HFFc6 (cell line): ENCODE measurements at regions not wholly inside any gene's neighbourhood (a gene's known extent, or its start where the extent isn't known, plus 50 kb on each side); places are given as distances from the start of the nearest gene placed in this dataset.

ENCODE experiments used
- DNase-seq: peaks from one replicate; pipeline ENCODE4 v3.0.0-alpha.2; 2018
- H3K27ac Mint-ChIP-seq: 2 replicates; pipeline ENCODE4 v1.8.0; 2020; ENCODE audit warnings: mild to moderate bottlenecking, mixed read lengths
- H3K27me3 Mint-ChIP-seq: 2 replicates; pipeline ENCODE4 v1.8.0; 2021; ENCODE audit warnings: mild to moderate bottlenecking, moderate library complexity, mixed read lengths; ENCODE audit not compliant: insufficient read depth
- H3K36me3 Mint-ChIP-seq: 2 replicates; pipeline ENCODE4 v1.8.0; 2021; ENCODE audit warnings: low read depth, mixed read lengths
- H3K4me1 Mint-ChIP-seq: 2 replicates; pipeline ENCODE4 v1.8.0; 2020; ENCODE audit warnings: low read depth, mixed read lengths
- H3K4me3 Mint-ChIP-seq: 2 replicates; pipeline ENCODE4 v1.8.0; 2020; ENCODE audit warnings: mild to moderate bottlenecking, moderate library complexity, mixed read lengths
- H3K9me3 Mint-ChIP-seq: 2 replicates; pipeline ENCODE4 v1.8.0; 2020; ENCODE audit warnings: mild to moderate bottlenecking, mixed read lengths
- TF ChIP-seq, protein P1 (sequence below): fragments of 200-600 bp; sonication (generic); IDR thresholded peaks from 2 replicates; pipeline ENCODE4 v1.5.0; 2021; ENCODE audit warnings: antibody characterized with exemption, mild to moderate bottlenecking

DNA sequence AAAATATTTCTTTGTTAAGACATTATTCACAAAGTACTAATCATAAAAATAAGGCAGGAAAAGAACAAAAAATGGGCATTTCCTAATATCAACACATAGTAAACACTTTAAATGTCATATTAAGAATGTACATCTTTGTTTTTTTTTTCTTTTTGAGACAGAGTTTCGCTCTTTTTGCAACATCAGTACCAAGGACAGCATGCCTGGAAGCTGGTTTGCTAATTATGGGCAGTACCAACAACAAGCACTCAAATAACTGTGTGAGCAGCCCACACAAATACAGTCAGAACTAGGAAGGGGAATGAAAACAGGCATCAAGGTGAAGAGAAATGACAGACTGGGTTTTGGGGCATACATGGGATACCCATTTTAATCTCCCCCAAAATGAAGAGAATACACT, 788.0 kb upstream of the SLITRK1 start:
- Mint-ChIP-seq H3K27ac (no peak overlapping the region), H3K4me3 (no peak overlapping the region), H3K36me3 (no peaks in the 10 kb centered on the region), H3K9me3 (no peaks in the 10 kb centered on the region), H3K4me1 (peaks cover 7% of the 10 kb centered on the region; the same call in 1 of the 2 replicates), H3K27me3 (no peaks in the 10 kb centered on the region; the same call in 1 of the 2 replicates)
- TF ChIP-seq, protein P1, sequence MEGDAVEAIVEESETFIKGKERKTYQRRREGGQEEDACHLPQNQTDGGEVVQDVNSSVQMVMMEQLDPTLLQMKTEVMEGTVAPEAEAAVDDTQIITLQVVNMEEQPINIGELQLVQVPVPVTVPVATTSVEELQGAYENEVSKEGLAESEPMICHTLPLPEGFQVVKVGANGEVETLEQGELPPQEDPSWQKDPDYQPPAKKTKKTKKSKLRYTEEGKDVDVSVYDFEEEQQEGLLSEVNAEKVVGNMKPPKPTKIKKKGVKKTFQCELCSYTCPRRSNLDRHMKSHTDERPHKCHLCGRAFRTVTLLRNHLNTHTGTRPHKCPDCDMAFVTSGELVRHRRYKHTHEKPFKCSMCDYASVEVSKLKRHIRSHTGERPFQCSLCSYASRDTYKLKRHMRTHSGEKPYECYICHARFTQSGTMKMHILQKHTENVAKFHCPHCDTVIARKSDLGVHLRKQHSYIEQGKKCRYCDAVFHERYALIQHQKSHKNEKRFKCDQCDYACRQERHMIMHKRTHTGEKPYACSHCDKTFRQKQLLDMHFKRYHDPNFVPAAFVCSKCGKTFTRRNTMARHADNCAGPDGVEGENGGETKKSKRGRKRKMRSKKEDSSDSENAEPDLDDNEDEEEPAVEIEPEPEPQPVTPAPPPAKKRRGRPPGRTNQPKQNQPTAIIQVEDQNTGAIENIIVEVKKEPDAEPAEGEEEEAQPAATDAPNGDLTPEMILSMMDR, result no peak
- DNase-seq, result no peak

GRCh38 chr13:84668637-84669036, 786.4 kb upstream of the SLITRK1 start:
- H3K27ac Mint-ChIP-seq, result no peak overlapping the region

GRCh38 chr13:84662491-84662890, 780.2 kb upstream of the SLITRK1 start:
- Mint-ChIP-seq H3K36me3 (no peaks in the 10 kb centered on the region; the same call in 1 of the 2 replicates), H3K4me3 (peak overlapping the region; percentile 79), H3K4me1 (peaks cover 62% of the 10 kb centered on the region), H3K27me3 (no peaks in the 10 kb centered on the region), H3K27ac (peak overlapping the region; percentile 58), H3K9me3 (no peaks in the 10 kb centered on the region)
- DNase-seq, result no peak
- TF ChIP-seq, protein P1, result no peak

More at GRCh38 chr13:84668637-84669036, 786.4 kb upstream of the SLITRK1 start:
- H3K36me3 Mint-ChIP-seq, result no peaks in the 10 kb centered on the region; the same call in 1 of the 2 replicates
- H3K4me1 Mint-ChIP-seq, result peaks cover 3% of the 10 kb centered on the region; the same call in 1 of the 2 replicates
- H3K27me3 Mint-ChIP-seq, result no peaks in the 10 kb centered on the region
- H3K4me3 Mint-ChIP-seq, result no peak overlapping the region
- DNase-seq, result no peak
- TF ChIP-seq, protein P1, result no peak
- no peaks in the 10 kb centered on the region for H3K9me3 Mint-ChIP-seq

DNA sequence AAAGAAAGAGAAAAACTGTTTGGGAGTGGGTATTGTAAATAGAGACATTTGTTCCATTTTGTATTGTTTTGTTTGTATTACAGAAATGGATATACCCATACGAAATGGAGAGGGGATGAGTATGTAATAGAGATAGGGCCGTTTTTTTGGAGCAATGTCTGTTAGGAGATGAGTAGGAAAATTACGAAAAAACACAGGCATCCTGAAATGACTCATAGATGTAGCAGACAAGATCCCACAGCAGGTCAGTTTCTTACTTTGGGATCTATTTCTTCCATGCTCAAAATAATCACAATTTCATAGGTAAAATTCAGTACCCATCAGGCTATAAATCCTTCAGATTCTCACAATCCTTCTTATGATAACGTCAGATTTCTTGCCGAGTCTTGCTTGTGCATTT, 779.4 kb upstream of the SLITRK1 start:
- H3K4me3 Mint-ChIP-seq, result peak overlapping the region; percentile 79
- no peaks in the 10 kb centered on the region for H3K27me3 Mint-ChIP-seq
- H3K4me1 Mint-ChIP-seq, result peaks cover 69% of the 10 kb centered on the region
- no peaks in the 10 kb centered on the region; the same call in 1 of the 2 replicates for H3K36me3 Mint-ChIP-seq
- H3K27ac Mint-ChIP-seq, result peak overlapping the region; percentile 63
- H3K9me3 Mint-ChIP-seq, result no peaks in the 10 kb centered on the region
- TF ChIP-seq, protein P1, result no peak
- DNase-seq, result peak; percentile 26

- Mint-ChIP-seq H3K36me3 (peaks cover 8% of the 10 kb centered on the region), H3K4me3 (peak overlapping the region; percentile 55), H3K27ac (peak overlapping the region; percentile 71), H3K27me3 (no peaks in the 10 kb centered on the region), H3K9me3 (peaks cover 7% of the 10 kb centered on the region), H3K4me1 (peaks cover 93% of the 10 kb centered on the region)
- no peak for DNase-seq
- TF ChIP-seq, protein P1, result no peak
Observed at GRCh38 chr13:84659359-84659661, 777.0 kb upstream of the SLITRK1 start.
